DOHH2 (cell line): ENCODE measurements at regions not wholly inside any gene's neighbourhood (a gene's known extent, or its start where the extent isn't known, plus 50 kb on each side); places are given as distances from the start of the nearest gene placed in this dataset.

Experiments used
- H3F3A ChIP-seq: fragments of 200-600 bp; sonication (generic), shearing (Covaris generic); 2 replicates; pipeline ENCODE4 v1.6.0; 2016; ENCODE audit warnings: antibody characterized with exemption, mild to moderate bottlenecking; ENCODE audit not compliant: control insufficient read depth, insufficient read depth
- H3K27ac ChIP-seq: fragments of 200-600 bp; sonication (generic); 2 replicates; pipeline ENCODE4 v1.5.1; 2014; ENCODE audit warnings: low read depth, mild to moderate bottlenecking, low read length, moderate library complexity
- H3K27me3 ChIP-seq: fragments of 200-600 bp; sonication (generic); 2 replicates; pipeline ENCODE4 v1.6.1; 2014; ENCODE audit warnings: mild to moderate bottlenecking, low read length, mixed read lengths; ENCODE audit not compliant: control insufficient read depth
- H3K36me3 ChIP-seq: fragments of 200-600 bp; sonication (generic); 2 replicates; pipeline ENCODE4 v1.6.1; 2014; ENCODE audit warnings: mild to moderate bottlenecking, low read length, moderate library complexity, mixed read lengths; ENCODE audit not compliant: control insufficient read depth
- H3K4me1 ChIP-seq: fragments of 200-600 bp; sonication (generic); 2 replicates; pipeline ENCODE4 v1.6.1; 2014; ENCODE audit warnings: mild to moderate bottlenecking, low read length, mixed read lengths; ENCODE audit not compliant: control insufficient read depth
- H3K4me2 ChIP-seq: fragments of 200-600 bp; sonication (generic); 2 replicates; pipeline ENCODE4 v1.6.0; 2014; ENCODE audit warnings: mild to moderate bottlenecking, low read length, moderate library complexity
- H3K4me3 ChIP-seq: fragments of 200-600 bp; sonication (generic); 2 replicates; pipeline ENCODE4 v1.5.1; 2014; ENCODE audit warnings: mild to moderate bottlenecking, low read length, mixed read lengths
- H3K79me2 ChIP-seq: fragments of 200-600 bp; sonication (generic); 2 replicates; pipeline ENCODE4 v1.6.1; 2014; ENCODE audit warnings: mild to moderate bottlenecking, low read length, mixed read lengths; ENCODE audit not compliant: control insufficient read depth
- H3K9me2 ChIP-seq: fragments of 200-600 bp; sonication (generic); replicated peaks from 2 replicates; pipeline ENCODE4 v1.6.1; 2014; ENCODE audit warnings: mild to moderate bottlenecking, low read length, mixed read lengths; ENCODE audit not compliant: control insufficient read depth
- H3K9me3 ChIP-seq: fragments of 200-600 bp; sonication (generic); 2 replicates; pipeline ENCODE4 v1.6.1; 2014; ENCODE audit warnings: antibody characterized with exemption, low read length, mixed read lengths; ENCODE audit not compliant: control insufficient read depth, insufficient read depth
- H4K20me1 ChIP-seq: fragments of 200-600 bp; sonication (generic); 2 replicates; pipeline ENCODE4 v1.6.0; 2014; ENCODE audit warnings: low read depth, mild to moderate bottlenecking, antibody characterized with exemption, low read length, moderate library complexity; ENCODE audit not compliant: control insufficient read depth, insufficient read depth
- EZH2phosphoT487 ChIP-seq: fragments of 200-600 bp; sonication (generic); IDR thresholded peaks from 2 replicates; pipeline ENCODE4 v1.6.1; 2017; ENCODE audit warnings: borderline replicate concordance, mild to moderate bottlenecking, antibody characterized with exemption, low read length, moderate library complexity, mixed read lengths
- TF ChIP-seq, protein P1 (sequence below): fragments of 200-600 bp; sonication (generic); IDR thresholded peaks from one replicate; pipeline ENCODE4 v1.5.1; 2014; ENCODE audit warnings: antibody characterized with exemption, mild to moderate bottlenecking, low read depth, low read length; ENCODE audit not compliant: poor library complexity, severe bottlenecking

DNA sequence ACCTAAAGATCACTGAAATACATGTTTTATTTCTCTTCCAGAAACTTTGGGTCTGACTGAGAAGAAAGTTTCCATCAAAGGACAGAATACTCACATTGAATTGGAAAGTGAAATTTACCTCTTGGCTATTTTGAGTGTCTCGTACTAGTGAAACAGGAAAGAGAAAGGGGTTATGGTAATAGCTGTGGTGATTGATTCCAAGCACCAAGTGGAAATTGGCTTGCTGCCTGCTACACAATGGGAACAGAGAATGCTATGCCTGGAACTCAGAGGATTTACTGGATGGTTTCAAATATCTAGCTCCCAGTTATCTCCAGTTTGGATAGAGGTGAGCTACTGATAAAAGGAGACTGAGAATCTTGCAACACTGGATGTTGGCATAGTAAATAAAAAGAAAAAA lies 492.8 kb upstream of the FSIP2 start:
- TF ChIP-seq, protein P1, sequence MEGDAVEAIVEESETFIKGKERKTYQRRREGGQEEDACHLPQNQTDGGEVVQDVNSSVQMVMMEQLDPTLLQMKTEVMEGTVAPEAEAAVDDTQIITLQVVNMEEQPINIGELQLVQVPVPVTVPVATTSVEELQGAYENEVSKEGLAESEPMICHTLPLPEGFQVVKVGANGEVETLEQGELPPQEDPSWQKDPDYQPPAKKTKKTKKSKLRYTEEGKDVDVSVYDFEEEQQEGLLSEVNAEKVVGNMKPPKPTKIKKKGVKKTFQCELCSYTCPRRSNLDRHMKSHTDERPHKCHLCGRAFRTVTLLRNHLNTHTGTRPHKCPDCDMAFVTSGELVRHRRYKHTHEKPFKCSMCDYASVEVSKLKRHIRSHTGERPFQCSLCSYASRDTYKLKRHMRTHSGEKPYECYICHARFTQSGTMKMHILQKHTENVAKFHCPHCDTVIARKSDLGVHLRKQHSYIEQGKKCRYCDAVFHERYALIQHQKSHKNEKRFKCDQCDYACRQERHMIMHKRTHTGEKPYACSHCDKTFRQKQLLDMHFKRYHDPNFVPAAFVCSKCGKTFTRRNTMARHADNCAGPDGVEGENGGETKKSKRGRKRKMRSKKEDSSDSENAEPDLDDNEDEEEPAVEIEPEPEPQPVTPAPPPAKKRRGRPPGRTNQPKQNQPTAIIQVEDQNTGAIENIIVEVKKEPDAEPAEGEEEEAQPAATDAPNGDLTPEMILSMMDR, result no peak
- no peak for TF ChIP-seq EZH2phosphoT487
- Histone ChIP-seq H3K4me2 (no peak overlapping the region), H3K9me2 (no peaks in the 10 kb centered on the region), H3K4me3 (no peak overlapping the region), H3K9me3 (no peaks in the 10 kb centered on the region), H3K36me3 (no peaks in the 10 kb centered on the region), H4K20me1 (no peaks in the 10 kb centered on the region), H3F3A (no peaks in the 10 kb centered on the region), H3K27ac (no peak overlapping the region), H3K4me1 (no peaks in the 10 kb centered on the region), H3K79me2 (no peaks in the 10 kb centered on the region), H3K27me3 (no peaks in the 10 kb centered on the region)

GRCh38 chr2:185246717-185247116 lies 491.9 kb upstream of the FSIP2 start:
- Histone ChIP-seq H3K79me2 (no peaks in the 10 kb centered on the region), H3K27ac (no peak overlapping the region), H3K4me2 (no peak overlapping the region), H3K36me3 (no peaks in the 10 kb centered on the region), H3K27me3 (no peaks in the 10 kb centered on the region), H4K20me1 (no peaks in the 10 kb centered on the region), H3F3A (no peaks in the 10 kb centered on the region), H3K4me3 (no peak overlapping the region), H3K9me3 (no peaks in the 10 kb centered on the region), H3K4me1 (no peaks in the 10 kb centered on the region), H3K9me2 (no peaks in the 10 kb centered on the region)
- TF ChIP-seq, protein P1, result no peak
- no peak for TF ChIP-seq EZH2phosphoT487

GRCh38 chr2:185255566-185255965 lies 483.0 kb upstream of the FSIP2 start:
- no peak overlapping the region for H3K27ac ChIP-seq
- no peaks in the 10 kb centered on the region for H4K20me1 ChIP-seq
- H3K27me3 ChIP-seq, result no peaks in the 10 kb centered on the region
- no peak for TF ChIP-seq EZH2phosphoT487
- TF ChIP-seq, protein P1, result no peak
- no peaks in the 10 kb centered on the region for H3K9me3 ChIP-seq
- no peaks in the 10 kb centered on the region for H3K9me2 ChIP-seq
- no peaks in the 10 kb centered on the region for H3K79me2 ChIP-seq
- no peaks in the 10 kb centered on the region for H3F3A ChIP-seq
- no peaks in the 10 kb centered on the region for H3K36me3 ChIP-seq
- H3K4me2 ChIP-seq, result no peak overlapping the region
- H3K4me1 ChIP-seq, result no peaks in the 10 kb centered on the region
- H3K4me3 ChIP-seq, result no peak overlapping the region

DNA sequence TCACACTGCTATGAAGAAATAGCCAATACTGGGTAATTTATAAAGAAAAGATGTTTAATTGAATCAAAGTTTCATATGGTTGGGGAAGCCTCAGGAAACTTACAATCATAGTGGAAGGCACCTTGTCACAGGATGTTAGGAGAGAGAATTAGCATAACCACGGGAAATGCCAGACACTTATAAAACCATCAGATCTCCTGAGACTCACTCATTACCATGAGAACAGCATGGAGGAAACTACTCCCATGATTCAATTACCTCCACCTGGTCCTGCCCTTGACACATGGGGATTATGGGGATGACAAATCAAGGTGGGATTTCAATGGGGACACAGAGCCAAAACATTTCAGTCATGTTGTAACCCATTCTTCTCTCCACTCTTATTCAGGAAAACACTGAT lies 472.9 kb upstream of the FSIP2 start:
- Histone ChIP-seq H3F3A (no peaks in the 10 kb centered on the region), H3K36me3 (no peaks in the 10 kb centered on the region), H3K79me2 (no peaks in the 10 kb centered on the region), H4K20me1 (no peaks in the 10 kb centered on the region), H3K4me1 (no peaks in the 10 kb centered on the region), H3K27me3 (no peaks in the 10 kb centered on the region), H3K27ac (no peak overlapping the region), H3K4me3 (no peak overlapping the region), H3K9me2 (no peaks in the 10 kb centered on the region), H3K9me3 (no peaks in the 10 kb centered on the region), H3K4me2 (no peak overlapping the region)
- no peak for TF ChIP-seq EZH2phosphoT487
- TF ChIP-seq, protein P1, result no peak
